Anterior cingulate cortex (tissue), 58 donors: ENCODE measurements at regions not wholly inside any gene's neighbourhood (a gene's known extent, or its start where the extent isn't known, plus 50 kb on each side); places are given as distances from the start of the nearest gene placed in this dataset.
"Not testable (repeated sequence)": the region's sequence is repeated elsewhere in the genome, so short reads cannot be mapped to it uniquely, and the experiment has no call there.

ENCODE experiments used
- DNase-seq, 58 donors: peaks; one replicate each; lab custom pipeline; 2025; lab: John Stamatoyannopoulos, UW

DNA sequence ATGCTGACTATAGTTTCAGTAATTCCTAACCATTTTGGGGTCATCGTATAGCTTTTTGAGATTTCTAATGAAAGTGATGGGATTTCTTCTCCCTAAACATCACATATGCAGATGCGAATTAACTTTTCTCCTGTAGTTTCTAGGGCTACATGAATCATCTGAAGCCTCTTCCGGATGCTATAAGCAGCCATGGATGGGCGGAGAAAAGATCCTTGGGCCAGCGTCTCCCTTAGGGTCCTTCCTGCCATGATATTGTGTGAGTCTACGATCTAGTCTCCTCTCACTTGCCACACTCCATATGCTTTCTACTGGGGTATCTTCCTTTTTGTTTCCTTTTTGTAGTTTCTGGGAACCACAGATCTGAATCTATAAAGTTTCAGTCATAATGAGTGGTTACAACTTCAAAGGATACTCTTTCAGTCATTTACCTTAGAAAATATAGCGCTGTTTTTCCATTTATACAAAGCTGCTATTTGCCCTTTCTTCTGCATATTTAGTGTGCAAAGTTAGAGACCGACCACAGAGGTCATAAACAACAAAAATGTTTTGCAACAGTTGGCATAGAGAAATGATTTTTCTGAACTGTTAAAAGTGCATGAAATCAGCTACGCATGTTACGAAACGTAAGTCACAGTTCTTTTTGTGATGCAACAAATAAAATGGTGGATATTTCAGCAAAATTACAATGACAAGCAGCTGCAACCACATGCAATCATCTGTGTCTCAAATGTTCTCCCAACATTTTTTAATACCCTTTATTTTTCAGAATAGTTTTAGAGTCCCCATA lies 396.2 kb upstream of the SLC35B3 start:
- DNase-seq = no peak

DNA sequence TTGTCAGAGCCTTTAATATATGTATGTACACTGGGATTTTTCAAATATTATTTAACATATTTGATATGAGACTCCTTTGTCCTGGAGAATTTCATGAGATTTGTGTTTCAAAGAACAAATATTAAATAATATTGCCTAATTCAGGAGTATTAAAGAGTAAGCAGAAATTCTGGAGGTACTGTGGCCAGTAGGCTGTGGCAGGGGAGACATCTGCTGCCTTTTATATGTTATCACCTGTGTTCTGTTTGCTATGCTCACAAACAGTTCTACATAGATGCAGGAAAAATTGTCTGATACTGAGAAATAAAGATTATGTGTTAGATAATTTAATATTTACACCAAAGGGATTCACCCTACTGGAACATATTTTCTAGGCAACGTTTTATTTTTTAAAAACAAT lies 395.4 kb upstream of the SLC35B3 start:
- no peak for DNase-seq

DNA sequence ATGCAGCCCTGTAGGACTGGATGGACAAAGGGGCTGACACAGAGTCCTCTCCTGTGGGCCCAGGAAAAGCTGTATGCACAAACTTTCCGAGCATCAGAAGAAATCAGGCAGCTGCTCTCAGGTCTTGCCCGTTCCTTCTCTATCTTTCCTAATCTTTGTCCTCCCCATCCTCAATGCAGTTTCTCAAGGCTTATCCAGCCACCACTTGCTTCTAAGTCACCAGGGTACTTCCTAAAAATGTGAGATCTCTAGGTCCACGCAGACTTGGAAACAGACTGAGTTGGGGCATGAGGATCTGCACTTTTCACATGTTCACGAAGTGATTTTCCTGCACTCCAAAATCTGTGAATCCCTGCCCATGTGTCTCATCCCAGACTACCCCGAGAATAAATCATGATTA lies 394.5 kb upstream of the SLC35B3 start:
- DNase-seq = no peak

DNA sequence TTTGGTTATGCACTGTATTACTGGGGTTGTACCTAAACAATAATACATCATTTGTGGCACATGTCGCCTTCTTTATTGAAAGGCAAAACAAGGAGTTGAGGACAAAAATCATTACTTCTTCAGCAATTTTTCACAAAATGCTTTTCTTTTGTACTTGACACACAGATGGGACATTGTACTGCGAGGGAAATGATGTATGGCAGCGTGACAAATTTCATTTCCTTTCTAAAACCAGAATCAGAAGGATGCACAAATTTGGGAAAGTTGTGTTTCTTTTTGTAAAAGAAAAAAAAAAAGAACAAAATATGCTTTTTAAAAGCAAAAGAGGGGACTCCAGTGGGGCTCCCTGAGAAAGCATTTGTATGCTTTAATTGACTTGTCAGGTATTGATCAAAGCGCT lies 394.0 kb upstream of the SLC35B3 start:
- no peak for DNase-seq

DNA sequence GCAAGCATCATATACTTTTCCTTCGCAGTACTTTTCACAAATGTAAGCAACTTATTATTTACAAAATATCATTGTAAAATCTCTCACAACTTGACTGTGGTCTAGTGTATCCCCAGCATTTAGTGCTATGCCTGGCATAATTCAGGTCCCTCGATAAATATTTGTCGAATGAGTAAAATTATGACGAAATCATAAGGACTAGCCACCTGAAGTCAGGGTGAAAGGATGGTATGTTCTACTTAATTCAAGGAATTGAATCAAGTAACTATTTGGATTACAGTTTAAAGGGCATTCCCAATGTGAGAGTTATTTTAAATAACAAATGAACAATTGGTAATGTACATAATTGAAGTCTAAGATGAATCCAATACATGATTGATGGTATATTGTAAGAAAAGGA lies 393.0 kb upstream of the SLC35B3 start:
- DNase-seq = no peak

DNA sequence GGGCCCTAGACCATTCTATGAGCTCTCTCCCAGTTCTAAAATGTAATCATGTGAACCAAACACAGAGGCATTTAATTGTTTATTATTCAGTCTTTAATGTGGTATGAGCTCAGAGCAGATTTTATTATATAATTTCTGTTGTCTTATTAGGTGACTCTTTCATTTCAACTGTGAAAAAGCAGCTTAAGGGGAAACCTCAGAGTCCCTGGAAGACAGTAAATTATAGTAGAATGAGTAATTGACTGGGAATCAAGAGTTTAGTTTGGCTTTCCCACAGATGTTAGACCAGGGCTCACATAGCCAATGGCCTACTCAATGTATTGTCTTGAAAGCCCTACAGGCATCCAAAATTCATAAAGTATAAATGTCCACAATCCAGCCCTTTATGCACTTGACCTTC lies 390.4 kb upstream of the SLC35B3 start:
- no peak for DNase-seq

DNA sequence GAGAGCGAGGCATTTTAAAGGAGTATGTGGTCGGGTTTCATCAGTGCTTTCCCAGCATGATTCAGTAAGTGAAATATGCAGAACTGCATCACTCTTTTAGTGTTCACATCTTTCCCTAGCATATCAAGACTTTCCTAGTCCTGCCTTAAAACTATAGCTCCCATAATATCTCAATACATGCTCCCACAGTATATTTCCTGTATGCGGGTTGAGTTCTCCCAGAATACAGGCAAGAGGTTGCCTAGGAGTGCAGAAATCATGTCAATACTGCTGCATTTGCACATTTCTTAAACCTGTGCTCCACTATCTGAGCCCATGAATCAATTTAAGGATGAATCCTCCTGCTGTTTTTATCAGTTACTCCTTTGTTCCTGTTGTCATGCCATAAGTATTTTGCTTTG lies 386.6 kb upstream of the SLC35B3 start:
- DNase-seq = no peak

DNA sequence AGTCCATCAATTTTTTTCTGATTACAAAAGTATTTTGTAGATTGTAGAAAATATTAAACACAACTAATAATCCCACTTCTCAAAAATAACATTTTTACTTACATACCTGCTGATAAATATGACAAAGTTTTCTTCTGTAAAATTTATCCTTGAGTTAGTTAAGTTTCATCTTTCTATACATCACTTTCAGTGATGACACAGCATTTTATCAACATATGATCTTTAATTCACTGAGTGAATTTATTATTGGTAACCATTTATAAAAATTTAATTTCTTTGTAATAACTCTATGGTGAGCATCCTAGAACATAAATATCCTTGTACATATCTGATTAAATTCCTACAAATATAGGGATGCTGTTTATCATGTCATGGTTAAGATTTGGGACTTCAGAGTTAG lies 385.0 kb upstream of the SLC35B3 start:
- DNase-seq = no peak

DNA sequence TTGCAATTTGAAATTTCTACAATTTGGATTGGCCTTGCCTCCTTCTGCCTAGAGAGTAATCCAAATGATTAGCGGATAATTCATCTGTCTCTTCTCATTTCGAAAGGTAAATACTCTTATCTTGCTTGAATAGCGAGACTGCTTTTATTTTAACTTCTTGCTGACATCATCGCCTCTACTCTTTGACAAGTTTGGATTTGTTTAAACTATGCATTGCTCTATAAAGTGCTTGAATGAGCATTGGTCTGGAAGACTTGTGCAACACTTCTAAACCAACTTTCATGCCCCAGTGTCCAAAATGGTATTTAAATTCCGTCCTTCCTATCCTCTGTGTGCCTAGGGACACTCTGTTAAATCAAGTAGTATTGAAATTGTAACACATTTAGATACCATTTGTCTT lies 384.1 kb upstream of the SLC35B3 start:
- DNase-seq = no peak

DNA sequence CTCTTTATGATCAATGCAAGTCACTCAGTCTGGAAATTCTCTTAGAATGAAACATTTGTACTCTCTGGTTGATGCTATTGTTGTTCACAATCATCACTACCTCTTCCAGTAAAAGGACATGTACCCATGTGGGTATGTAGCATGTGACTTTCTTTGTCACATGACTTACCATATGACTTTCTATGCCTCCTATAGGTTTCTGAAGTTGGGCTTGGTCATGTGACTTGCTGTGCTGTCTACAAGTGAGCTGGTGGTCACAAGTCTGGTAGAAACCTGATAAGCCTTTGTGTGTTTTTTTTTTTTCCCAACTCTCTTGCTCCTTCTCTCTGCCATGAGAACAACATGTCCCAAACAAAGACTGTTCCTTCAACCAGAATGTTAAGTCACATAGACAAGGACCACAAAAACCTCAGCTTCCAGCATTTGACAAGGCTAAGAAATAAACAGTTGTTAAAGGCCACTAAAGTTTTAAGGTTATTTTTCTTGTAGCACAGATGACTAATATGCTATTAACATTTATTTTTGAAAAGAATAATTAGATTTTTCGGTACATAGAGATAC lies 379.2 kb upstream of the SLC35B3 start:
- DNase-seq = no peak

DNA sequence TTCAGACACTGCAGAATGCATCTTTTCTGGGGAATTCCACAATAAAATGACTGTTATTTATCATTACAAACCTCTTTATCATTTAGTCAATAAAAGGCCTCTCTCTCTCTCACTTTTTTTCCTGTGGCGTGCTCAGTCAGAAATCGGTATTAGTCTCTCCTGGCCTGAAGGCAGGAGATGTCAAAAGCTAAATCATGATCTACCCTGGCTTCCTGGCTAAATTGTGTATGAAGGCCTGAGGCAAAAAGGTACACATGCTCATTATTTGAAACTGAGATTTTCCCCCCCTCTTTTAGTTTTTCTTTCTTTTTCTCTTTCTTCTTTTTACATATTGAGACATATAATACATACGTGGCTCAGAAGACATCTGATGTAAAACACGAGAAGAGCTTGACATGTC lies 375.0 kb upstream of the SLC35B3 start:
- DNase-seq = no peak

DNA sequence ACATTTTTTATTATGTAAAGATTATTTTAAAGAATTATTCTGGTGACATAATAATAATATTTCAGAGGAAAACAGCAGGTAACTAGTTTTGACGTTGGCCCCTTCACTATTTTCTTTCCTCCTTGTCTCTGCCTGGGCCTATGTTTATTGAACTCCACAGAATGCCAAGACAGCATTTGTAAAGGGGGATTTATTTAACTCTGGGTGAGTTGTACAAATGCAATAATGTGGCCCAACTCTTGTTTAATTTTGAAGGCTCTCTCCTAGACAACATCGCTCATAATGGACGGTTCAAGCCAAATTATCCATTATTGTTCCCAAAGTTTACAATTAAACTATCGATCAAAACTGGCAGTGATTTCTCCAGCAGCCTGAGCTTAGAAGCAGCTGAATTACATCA lies 374.3 kb upstream of the SLC35B3 start:
- no peak for DNase-seq

DNA sequence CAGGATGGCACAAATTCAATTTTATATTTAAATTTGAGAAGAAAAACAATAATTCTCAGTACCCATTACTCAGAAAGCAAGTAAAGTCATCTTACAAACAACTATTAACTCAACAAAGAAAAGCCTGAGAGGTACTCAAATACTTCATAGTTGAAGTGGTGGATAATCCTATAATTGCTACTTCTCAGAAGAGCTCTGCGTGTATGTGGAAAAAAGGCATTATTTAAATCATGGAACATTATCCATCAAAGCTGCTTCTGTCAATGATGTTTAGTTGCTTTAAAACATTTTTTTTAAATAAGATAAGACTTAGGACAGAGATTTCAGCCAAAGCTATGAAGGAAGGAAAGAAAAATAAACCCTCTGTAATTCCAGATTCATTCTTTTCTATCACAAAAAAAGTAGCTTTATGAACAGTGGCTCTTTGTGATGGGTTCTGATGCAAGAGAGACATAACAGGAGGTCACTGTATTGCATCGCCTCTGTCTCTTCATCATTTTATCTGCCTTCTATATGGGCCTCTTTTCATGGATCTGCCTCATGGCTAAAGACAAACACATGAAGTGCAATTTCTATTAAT lies 367.9 kb upstream of the SLC35B3 start:
- no peak for DNase-seq

DNA sequence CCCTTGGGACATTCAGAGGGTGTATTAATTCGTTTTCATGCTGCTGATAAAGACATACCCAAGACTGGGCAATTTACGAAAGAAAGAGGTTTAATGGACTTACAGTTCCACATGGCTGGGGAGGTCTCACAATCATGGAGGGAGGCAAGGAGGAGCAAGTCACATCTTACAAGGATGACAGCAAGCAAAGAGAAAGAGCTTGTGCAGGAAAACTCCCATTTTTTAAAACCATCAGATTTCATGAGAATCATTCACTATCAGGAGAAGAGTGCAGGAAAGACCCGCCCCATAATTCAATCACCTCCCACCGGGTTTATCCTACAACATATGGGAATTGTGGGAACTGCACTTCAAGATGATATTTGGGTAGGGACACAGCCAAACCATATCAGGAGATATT lies 367.1 kb upstream of the SLC35B3 start:
- not testable (repeated sequence) for DNase-seq

DNA sequence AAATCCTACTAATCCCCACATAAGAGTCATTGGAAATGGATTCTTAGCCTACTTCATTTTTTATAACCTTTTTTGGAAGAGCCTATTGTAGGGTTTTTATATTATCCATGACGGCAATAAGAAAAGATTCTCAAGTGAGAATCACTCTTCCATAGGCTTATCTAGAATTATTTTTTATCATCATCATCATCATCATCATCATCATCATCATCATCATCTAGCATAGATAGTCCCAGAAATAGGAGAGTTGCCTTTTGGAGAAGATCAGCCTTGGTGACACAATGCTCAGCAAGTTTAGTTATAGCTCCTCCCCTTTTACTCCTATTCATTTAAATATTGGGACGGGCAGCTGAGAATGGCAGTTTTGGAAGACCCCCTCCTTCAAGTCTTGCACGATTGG lies 359.1 kb upstream of the SLC35B3 start:
- DNase-seq = no peak

DNA sequence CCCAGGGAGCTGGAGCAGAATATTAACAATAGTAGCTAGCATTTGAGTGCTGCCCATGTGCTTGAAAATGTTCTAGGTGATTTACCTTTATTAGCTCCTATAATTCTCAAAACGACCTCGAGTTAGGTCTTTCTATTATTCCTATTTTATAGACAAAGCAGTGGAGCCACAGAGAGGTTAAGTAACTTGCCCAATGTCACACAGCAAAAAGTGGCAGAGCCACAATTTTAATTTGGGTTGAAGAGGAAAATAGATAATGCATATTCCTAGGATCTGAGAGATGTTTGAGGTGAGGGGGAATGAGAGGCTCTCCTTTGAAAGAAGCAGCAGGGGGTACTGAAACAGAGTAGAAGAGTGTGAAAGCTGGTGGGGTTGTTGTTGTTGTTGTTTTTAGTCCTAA lies 354.5 kb upstream of the SLC35B3 start:
- DNase-seq = no peak

DNA sequence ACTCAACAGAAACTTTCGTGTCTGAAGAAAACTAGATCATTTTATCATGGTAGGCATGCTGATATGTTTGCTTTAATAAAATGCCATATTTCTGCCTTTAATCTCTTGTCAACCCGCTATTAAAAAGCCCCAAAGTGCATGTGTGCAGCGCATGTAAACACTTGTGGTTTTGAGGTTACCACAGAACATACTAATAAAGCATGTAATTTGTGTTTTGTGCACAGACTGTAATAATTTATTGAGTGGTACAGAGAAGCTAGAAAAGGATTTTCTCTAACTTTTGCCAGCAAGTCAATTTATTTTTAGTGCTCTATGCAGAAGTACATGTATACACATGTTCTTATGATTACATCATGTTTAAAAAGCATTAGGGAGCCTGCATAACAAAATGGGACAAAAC lies 349.9 kb upstream of the SLC35B3 start:
- no peak for DNase-seq

DNA sequence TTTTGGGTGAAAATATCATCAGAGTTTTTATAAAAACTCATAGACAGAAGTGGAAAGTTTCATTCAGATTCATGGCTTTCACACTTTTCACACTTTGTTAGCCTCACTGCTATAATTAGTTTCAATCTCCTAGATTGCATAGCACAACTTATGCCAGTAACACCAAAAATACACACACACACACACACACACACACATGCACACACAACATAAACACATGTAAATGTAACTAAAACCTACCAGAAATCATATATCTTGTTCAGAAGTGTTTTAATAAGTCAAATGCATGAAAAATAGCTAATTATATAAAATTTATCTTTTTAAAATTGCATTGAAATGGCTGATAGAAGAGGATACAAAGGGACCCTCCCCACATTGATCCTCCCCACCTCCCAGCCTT lies 347.8 kb upstream of the SLC35B3 start:
- DNase-seq = no peak

DNA sequence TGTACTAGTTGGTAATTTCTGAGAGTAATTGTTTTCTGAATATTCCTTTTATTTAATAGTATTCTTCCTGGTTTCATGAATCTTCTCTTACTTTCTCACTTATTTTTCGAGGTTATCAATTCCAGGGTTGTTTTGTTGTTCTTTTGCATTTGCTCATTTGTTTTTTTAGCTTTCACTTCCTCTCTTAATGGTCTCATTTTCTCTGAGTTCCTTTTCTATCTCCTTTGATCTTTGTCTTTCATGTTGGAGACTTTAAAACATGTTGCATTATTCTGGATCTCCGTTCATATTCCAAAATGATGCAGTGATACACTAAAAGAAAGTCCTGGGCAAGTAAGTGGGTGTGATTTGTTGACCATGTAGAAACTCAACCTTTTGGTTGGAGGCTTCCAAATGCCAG lies 345.3 kb upstream of the SLC35B3 start:
- no peak for DNase-seq

DNA sequence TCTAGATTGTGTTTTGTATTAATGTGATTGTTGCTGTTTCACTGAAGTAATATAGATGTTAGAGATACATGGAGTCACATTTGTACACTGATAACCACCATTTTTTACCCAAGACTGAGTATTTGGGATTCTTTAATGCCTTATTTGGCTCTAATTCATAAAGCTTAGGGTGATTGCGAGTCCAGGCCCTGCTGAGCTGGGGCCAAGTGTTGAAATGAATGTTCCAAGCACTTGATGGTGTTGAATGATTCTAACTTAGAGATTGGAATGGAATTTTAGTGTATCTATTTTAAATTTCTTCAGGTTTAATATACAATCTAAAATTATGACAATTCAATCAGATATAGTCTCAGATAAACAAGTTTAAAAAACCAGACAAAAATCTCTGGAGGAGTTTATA lies 329.4 kb upstream of the SLC35B3 start:
- DNase-seq = no peak

DNA sequence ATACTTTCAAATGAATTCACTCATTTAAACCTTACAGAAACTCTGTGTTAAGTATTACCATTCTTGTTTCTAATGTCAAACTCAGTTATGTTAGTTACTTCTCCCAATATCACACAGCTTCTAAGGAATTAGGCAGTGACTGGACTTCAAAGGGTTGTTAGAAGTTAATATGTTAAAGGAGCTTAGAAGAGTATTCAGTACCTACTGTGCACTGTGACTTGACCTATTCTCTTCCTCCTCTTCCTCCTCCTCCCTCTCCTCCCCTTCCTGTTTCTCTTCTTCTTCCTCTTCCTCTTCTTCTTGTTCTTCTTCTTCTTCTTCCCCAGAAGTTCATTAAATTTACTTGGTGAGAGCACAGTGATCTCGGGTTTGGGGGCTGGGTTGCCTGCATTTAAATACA lies 325.6 kb upstream of the SLC35B3 start:
- DNase-seq = no peak

DNA sequence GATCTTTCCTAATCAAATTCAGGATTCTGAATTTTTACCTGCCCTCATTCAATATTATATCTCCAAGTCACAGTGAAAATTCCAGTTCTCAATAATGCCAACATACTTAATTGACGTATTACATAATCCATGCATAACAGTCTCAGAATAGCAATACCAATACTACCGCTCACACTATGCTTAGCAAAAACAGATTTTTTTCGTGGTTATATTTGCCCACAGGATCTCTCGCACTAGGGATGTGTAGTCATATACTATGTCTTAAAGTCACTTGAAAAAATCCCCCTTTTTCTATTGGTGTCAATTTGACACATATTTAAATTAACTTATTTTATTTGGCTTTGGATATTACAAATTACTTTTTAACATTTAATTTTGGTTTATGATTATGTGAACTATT lies 323.1 kb upstream of the SLC35B3 start:
- DNase-seq = no peak
